ENCODE measurements at regions not wholly inside any gene's neighbourhood (a gene's known extent, or its start where the extent isn't known, plus 50 kb on each side); places are given as distances from the start of the nearest gene placed in this dataset.

- no peak overlapping the region for H3K4me3 ChIP-seq (ENCODE audit: low read depth, low read length)
- TF ChIP-seq, protein P1, sequence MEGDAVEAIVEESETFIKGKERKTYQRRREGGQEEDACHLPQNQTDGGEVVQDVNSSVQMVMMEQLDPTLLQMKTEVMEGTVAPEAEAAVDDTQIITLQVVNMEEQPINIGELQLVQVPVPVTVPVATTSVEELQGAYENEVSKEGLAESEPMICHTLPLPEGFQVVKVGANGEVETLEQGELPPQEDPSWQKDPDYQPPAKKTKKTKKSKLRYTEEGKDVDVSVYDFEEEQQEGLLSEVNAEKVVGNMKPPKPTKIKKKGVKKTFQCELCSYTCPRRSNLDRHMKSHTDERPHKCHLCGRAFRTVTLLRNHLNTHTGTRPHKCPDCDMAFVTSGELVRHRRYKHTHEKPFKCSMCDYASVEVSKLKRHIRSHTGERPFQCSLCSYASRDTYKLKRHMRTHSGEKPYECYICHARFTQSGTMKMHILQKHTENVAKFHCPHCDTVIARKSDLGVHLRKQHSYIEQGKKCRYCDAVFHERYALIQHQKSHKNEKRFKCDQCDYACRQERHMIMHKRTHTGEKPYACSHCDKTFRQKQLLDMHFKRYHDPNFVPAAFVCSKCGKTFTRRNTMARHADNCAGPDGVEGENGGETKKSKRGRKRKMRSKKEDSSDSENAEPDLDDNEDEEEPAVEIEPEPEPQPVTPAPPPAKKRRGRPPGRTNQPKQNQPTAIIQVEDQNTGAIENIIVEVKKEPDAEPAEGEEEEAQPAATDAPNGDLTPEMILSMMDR (IDR thresholded peaks at IDR 0.05; ENCODE audit: low read depth, low read length), result no peak
These were observed 195.8 kb upstream of the KLF12 start for GRCh38 chr13:74329962-74330361.

DNA sequence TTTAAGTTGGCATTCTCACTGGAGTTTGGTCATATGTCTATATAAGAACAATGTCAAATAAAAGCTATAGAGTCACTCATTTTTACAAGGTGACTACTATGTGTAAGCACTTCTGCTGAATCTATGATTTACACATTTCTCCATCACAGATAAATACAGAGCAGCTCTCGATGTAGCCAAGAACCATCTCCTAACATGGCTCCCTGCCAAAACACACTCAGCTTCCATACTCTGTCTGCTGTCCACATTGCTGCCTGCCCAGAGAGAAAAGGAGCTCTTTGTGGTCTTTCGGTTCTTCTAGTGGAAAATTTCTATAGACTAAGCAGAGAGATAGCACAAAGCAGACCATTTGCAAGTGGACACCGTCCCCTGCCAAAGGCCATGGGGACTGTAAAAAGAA lies 190.9 kb upstream of the KLF12 start:
- H3K4me3 ChIP-seq (ENCODE audit: low read depth, low read length), result no peak overlapping the region
- TF ChIP-seq, protein P1 (IDR thresholded peaks at IDR 0.05; ENCODE audit: low read depth, low read length), result no peak

DNA sequence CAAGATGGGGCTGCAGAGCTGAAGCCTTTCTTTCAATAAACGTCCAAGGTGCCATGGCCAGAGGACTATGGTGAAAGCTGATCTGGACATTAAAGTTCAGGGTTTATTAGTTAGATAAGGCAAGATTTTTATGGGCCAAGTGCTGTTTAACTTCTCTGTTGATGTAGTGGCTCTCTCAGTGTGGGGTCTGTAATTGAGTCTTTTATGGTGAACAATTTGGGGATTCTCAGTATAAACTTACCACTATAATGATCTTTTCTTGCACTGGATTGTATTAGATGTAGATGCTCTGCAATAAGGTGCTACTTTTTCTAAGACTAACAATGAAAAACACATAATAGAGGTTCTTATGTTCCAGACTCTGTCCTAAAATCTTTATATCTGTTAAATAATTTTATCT lies 190.1 kb upstream of the KLF12 start:
- H3K4me3 ChIP-seq (ENCODE audit: low read depth, low read length), result no peak overlapping the region
- TF ChIP-seq, protein P1 (IDR thresholded peaks at IDR 0.05; ENCODE audit: low read depth, low read length), result no peak

DNA sequence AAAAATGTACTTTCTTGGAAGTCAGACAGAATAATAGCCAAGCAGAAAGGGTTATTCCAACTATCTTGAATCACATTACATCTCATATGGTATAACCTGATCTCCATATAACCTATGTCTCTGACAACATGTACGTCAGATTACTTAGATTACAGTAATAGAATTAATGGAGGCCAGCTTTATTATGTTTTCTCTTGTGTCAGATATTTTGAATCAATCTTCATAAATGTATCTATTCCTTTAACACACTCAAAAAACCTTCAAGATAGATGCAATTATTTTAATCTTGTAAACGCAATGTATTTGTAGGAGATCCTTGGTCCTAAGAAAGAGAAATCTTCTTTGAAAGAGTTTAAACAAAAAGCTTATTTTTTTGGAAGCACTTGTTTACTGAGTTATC lies 188.4 kb upstream of the KLF12 start:
- no peak overlapping the region for H3K4me3 ChIP-seq (ENCODE audit: low read depth, low read length)
- TF ChIP-seq, protein P1 (IDR thresholded peaks at IDR 0.05; ENCODE audit: low read depth, low read length), result no peak

DNA sequence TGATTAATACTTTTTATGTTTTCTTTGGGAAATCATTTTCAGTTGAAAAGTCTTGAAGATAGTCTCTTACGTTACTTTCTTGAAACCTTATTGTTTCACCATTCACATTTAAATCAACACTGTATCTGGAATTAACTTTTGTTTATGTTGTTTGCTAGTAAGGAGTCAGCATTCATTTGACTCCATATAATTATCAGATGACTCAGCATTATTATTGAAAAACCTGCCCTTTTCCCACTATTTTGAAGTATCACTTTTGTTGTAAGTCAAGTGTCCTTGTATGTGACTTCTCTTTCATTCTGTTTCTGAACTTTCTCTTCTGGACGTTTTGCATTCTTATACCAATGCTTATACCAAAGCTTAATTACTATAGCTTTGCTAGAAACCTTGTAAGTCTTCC lies 186.1 kb upstream of the KLF12 start:
- TF ChIP-seq, protein P1 (IDR thresholded peaks at IDR 0.05; ENCODE audit: low read depth, low read length), result no peak
- H3K4me3 ChIP-seq (ENCODE audit: low read depth, low read length), result no peak overlapping the region

DNA sequence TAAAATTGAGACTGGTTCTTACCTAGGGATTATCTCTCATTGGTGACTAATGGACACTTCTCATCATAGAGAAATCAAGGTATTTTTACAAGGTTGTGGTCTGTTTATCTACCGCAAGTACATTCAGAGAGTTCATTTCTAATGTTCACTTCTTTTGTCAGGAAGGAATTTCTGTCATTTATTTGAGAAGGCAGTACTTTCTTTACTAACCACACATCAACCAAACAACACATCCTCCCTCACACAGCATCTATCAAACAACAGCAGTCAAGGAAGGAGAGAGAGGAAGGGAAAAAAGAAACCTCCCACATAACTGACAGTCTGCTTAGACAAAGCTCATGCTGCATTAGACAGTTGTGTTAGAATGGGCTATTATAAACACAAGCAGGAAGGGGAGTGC lies 182.3 kb upstream of the KLF12 start:
- no peak overlapping the region for H3K4me3 ChIP-seq (ENCODE audit: low read depth, low read length)
- TF ChIP-seq, protein P1 (IDR thresholded peaks at IDR 0.05; ENCODE audit: low read depth, low read length), result no peak

- TF ChIP-seq, protein P1 (IDR thresholded peaks at IDR 0.05; ENCODE audit: low read depth, low read length), result no peak
- no peak overlapping the region for H3K4me3 ChIP-seq (ENCODE audit: low read depth, low read length)
These were observed 172.3 kb upstream of the KLF12 start for GRCh38 chr13:74306496-74306895.
